Osteoblast (primary cell): ENCODE measurements at regions not wholly inside any gene's neighbourhood (a gene's known extent, or its start where the extent isn't known, plus 50 kb on each side); places are given as distances from the start of the nearest gene placed in this dataset.

Source experiments
- DNase-seq: peaks from one replicate; pipeline ENCODE4 v3.0.0; 2011; ENCODE audit warnings: low spot score, mixed read lengths; ENCODE audit not compliant: insufficient read length; ENCODE audit errors: missing footprints
- H2AFZ ChIP-seq: 2 replicates; pipeline ENCODE4 v1.6.0; 2011; ENCODE audit warnings: mild to moderate bottlenecking, low read length
- H3K27ac ChIP-seq: 2 replicates; pipeline ENCODE4 v1.5.1; 2011; ENCODE audit warnings: mild to moderate bottlenecking, low read depth, low read length, moderate library complexity
- H3K27me3 ChIP-seq: 2 replicates; pipeline ENCODE4 v1.6.0; 2012; ENCODE audit warnings: mild to moderate bottlenecking, control low read depth, inconsistent platforms, low read length, moderate library complexity; ENCODE audit not compliant: insufficient read depth
- H3K36me3 ChIP-seq: 2 replicates; pipeline ENCODE4 v1.5.1; 2011; ENCODE audit warnings: mild to moderate bottlenecking, low read length, control low read depth, moderate library complexity; ENCODE audit not compliant: insufficient read depth
- H3K4me1 ChIP-seq: 2 replicates; pipeline ENCODE4 v1.5.1; 2011; ENCODE audit warnings: mild to moderate bottlenecking, low read length, control low read depth, moderate library complexity; ENCODE audit not compliant: insufficient read depth
- H3K4me2 ChIP-seq: 2 replicates; pipeline ENCODE4 v1.6.0; 2011; ENCODE audit warnings: mild to moderate bottlenecking, low read length; ENCODE audit not compliant: insufficient read depth
- H3K4me3 ChIP-seq: fragments of 200-600 bp; sonication (generic); 3 replicates; pipeline ENCODE4 v1.5.1; 2012; ENCODE audit warnings: mild to moderate bottlenecking, low read length, inconsistent platforms; ENCODE audit not compliant: insufficient read depth
- H3K79me2 ChIP-seq: 2 replicates; pipeline ENCODE4 v1.6.0; 2012; ENCODE audit warnings: mild to moderate bottlenecking, low read length, control low read depth, inconsistent platforms; ENCODE audit not compliant: insufficient read depth
- H3K9me3 ChIP-seq: 2 replicates; pipeline ENCODE4 v1.5.1; 2011; ENCODE audit warnings: low read depth, low read length, control low read depth
- H4K20me1 ChIP-seq: 2 replicates; pipeline ENCODE4 v1.6.0; 2012; ENCODE audit warnings: mild to moderate bottlenecking, low read length, control low read depth; ENCODE audit not compliant: insufficient read depth
- TF ChIP-seq, protein P1 (sequence below): IDR thresholded peaks from 2 replicates; pipeline ENCODE4 v1.5.1; 2011; ENCODE audit warnings: mild to moderate bottlenecking, low read depth, low read length, moderate library complexity; ENCODE audit errors: extremely low read depth

- Histone ChIP-seq H3K27me3 (no peaks in the 10 kb centered on the region), H3K4me3 (no peak overlapping the region), H4K20me1 (no peaks in the 10 kb centered on the region), H3K79me2 (no peaks in the 10 kb centered on the region), H3K4me2 (no peak overlapping the region), H3K9me3 (no peaks in the 10 kb centered on the region), H2AFZ (no peak overlapping the region), H3K27ac (no peak overlapping the region), H3K4me1 (no peaks in the 10 kb centered on the region), H3K36me3 (no peaks in the 10 kb centered on the region)
- TF ChIP-seq, protein P1, sequence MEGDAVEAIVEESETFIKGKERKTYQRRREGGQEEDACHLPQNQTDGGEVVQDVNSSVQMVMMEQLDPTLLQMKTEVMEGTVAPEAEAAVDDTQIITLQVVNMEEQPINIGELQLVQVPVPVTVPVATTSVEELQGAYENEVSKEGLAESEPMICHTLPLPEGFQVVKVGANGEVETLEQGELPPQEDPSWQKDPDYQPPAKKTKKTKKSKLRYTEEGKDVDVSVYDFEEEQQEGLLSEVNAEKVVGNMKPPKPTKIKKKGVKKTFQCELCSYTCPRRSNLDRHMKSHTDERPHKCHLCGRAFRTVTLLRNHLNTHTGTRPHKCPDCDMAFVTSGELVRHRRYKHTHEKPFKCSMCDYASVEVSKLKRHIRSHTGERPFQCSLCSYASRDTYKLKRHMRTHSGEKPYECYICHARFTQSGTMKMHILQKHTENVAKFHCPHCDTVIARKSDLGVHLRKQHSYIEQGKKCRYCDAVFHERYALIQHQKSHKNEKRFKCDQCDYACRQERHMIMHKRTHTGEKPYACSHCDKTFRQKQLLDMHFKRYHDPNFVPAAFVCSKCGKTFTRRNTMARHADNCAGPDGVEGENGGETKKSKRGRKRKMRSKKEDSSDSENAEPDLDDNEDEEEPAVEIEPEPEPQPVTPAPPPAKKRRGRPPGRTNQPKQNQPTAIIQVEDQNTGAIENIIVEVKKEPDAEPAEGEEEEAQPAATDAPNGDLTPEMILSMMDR = no peak
- DNase-seq = no peak
These were observed 93.3 kb downstream of the HRH4 start for GRCh38 chr18:24553571-24554285.

DNA sequence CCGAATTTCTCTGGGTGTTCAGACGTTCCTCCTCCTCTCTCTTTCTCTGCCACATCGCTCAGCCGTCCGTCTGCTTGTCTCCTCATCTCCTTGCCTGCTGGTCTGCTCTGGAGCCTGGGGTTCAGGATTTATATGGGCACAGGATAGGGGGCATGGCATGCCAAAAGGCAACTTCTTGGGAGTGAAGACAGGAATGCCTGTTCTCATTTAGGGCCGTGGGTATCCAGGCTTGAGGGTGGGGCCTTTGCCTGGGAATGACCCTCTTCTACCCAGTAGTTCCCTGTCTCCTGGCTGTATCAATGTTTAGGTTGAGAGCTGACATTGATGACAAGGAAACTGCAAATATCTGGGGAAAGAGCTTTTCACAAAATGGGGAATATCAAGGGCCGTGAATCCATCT, 98.0 kb downstream of the HRH4 start:
- Histone ChIP-seq H2AFZ (no peak overlapping the region), H3K9me3 (no peaks in the 10 kb centered on the region), H3K4me2 (no peak overlapping the region), H3K4me3 (no peak overlapping the region), H3K79me2 (no peaks in the 10 kb centered on the region), H3K27me3 (no peaks in the 10 kb centered on the region), H3K36me3 (no peaks in the 10 kb centered on the region), H3K4me1 (no peaks in the 10 kb centered on the region), H4K20me1 (no peaks in the 10 kb centered on the region), H3K27ac (no peak overlapping the region)
- TF ChIP-seq, protein P1 = no peak
- DNase-seq = no peak

DNA sequence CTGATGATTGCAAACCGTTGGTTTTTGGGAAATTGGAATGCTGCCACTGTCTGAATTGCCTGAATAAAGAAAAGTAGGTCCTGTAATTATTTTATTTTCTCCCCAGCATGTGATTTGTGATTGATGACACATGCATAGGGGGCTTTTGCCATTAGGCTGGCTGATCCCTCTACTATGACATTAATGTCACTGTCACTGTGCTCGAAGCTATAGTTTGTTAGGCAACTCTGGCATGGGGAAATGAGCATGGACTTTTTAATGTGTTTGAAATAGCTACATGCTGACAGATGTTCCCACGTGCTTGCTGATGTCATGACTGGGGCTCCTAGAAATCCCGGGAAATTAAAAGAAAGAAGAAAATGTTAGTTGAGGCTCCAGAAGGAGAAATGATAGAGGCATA, 99.1 kb downstream of the HRH4 start:
- no peaks in the 10 kb centered on the region for H3K27me3 ChIP-seq

DNA sequence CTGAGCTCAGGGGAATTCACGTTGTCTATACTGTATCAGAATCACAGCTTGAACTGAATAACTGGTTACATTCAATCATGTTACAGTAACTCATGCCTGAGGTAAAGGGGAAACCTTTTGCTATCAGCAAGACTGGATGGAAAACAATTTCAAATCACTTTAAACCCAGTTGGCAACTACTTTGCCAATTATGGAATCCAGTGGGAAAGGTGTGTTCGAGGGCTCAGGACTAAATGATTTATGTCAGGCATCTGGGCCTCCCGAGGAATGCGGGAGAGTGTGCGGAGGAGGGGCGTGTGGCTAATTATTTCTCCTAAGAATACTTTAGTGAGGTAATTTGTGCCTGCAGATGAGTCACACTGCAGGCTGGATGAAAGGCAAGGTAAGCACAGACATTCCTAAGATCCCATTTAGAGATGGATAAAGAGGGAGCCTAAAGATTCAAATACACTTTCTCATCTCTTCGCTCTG, 100.1 kb downstream of the HRH4 start:
- no peak overlapping the region for H3K27ac ChIP-seq
- no peak overlapping the region for H2AFZ ChIP-seq
- H3K79me2 ChIP-seq = no peaks in the 10 kb centered on the region
- no peaks in the 10 kb centered on the region for H3K4me1 ChIP-seq
- no peaks in the 10 kb centered on the region for H3K27me3 ChIP-seq
- TF ChIP-seq, protein P1 = no peak
- H3K36me3 ChIP-seq = no peaks in the 10 kb centered on the region
- H3K4me2 ChIP-seq = no peak overlapping the region
- no peaks in the 10 kb centered on the region for H3K9me3 ChIP-seq
- no peaks in the 10 kb centered on the region for H4K20me1 ChIP-seq
- DNase-seq = no peak
- no peak overlapping the region for H3K4me3 ChIP-seq

More for the DNA sequence above, 99.1 kb downstream of the HRH4 start:
- no peaks in the 10 kb centered on the region for H3K36me3 ChIP-seq
- H3K79me2 ChIP-seq = no peaks in the 10 kb centered on the region
- H3K9me3 ChIP-seq = no peaks in the 10 kb centered on the region
- no peaks in the 10 kb centered on the region for H4K20me1 ChIP-seq
- TF ChIP-seq, protein P1 = no peak
- no peak overlapping the region for H3K27ac ChIP-seq
- no peak overlapping the region for H2AFZ ChIP-seq
- no peak for DNase-seq
- H3K4me2 ChIP-seq = no peak overlapping the region
- H3K4me1 ChIP-seq = no peaks in the 10 kb centered on the region
- no peak overlapping the region for H3K4me3 ChIP-seq
